ENCODE measurements at regions not wholly inside any gene's neighbourhood (a gene's known extent, or its start where the extent isn't known, plus 50 kb on each side); places are given as distances from the start of the nearest gene placed in this dataset.

- H3K9me3 ChIP-seq (ENCODE audit: control insufficient read depth, insufficient read depth, low read depth, low read length): no peaks in the 10 kb centered on the region
- POLR2A ChIA-PET: no interaction called here
- no peak overlapping the region for H3K4me3 ChIP-seq (ENCODE audit: low read depth, low read length)
- no peaks in the 10 kb centered on the region for H3K36me3 ChIP-seq (ENCODE audit: control insufficient read depth in 2 of 2, insufficient read depth in 1 of 2, low read length in 2 of 2)
- H3K4me1 ChIP-seq (ENCODE audit: control insufficient read depth, insufficient read depth, low read length): no peaks in the 10 kb centered on the region
- no peak overlapping the region for H3K27ac ChIP-seq (ENCODE audit: extremely low read depth, low read depth, low read length)
- TF ChIP-seq GLI4 (tag by site-specific recombination; IDR thresholded peaks at IDR 0.05) (no peak), IKZF3 (tag by site-specific recombination; IDR thresholded peaks at IDR 0.05) (no peak), KLF7 (tag by site-specific recombination; IDR thresholded peaks at IDR 0.05; ENCODE audit: borderline replicate concordance) (no peak)
- CTCF ChIA-PET: no interaction called here
These were observed 86.3 kb upstream of the ARHGEF26 start for GRCh38 chr3:154034797-154035330.

- no peak overlapping the region for H3K4me3 ChIP-seq (ENCODE audit: low read depth, low read length)
- TF ChIP-seq ZNF621 (tag by site-specific recombination; IDR thresholded peaks at IDR 0.05) (no peak), ZBTB7A (tag by site-specific recombination; IDR thresholded peaks at IDR 0.05; ENCODE audit: low read depth) (no peak), ZFHX2 (tag by site-specific recombination; conservative IDR thresholded peaks at IDR 0.05) (no peak), HOXD13 (CRISPR knock-in tag; IDR thresholded peaks at IDR 0.05; ENCODE audit: borderline replicate concordance) (no peak), ZNF626 (tag by site-specific recombination; IDR thresholded peaks at IDR 0.05) (no peak), ZNF10 (tag by site-specific recombination; IDR thresholded peaks at IDR 0.05) (no peak)
- TF ChIP-seq, protein P1, sequence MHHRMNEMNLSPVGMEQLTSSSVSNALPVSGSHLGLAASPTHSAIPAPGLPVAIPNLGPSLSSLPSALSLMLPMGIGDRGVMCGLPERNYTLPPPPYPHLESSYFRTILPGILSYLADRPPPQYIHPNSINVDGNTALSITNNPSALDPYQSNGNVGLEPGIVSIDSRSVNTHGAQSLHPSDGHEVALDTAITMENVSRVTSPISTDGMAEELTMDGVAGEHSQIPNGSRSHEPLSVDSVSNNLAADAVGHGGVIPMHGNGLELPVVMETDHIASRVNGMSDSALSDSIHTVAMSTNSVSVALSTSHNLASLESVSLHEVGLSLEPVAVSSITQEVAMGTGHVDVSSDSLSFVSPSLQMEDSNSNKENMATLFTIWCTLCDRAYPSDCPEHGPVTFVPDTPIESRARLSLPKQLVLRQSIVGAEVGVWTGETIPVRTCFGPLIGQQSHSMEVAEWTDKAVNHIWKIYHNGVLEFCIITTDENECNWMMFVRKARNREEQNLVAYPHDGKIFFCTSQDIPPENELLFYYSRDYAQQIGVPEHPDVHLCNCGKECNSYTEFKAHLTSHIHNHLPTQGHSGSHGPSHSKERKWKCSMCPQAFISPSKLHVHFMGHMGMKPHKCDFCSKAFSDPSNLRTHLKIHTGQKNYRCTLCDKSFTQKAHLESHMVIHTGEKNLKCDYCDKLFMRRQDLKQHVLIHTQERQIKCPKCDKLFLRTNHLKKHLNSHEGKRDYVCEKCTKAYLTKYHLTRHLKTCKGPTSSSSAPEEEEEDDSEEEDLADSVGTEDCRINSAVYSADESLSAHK (tag by site-specific recombination; IDR thresholded peaks at IDR 0.05): no peak
- TF ChIP-seq, protein P2, sequence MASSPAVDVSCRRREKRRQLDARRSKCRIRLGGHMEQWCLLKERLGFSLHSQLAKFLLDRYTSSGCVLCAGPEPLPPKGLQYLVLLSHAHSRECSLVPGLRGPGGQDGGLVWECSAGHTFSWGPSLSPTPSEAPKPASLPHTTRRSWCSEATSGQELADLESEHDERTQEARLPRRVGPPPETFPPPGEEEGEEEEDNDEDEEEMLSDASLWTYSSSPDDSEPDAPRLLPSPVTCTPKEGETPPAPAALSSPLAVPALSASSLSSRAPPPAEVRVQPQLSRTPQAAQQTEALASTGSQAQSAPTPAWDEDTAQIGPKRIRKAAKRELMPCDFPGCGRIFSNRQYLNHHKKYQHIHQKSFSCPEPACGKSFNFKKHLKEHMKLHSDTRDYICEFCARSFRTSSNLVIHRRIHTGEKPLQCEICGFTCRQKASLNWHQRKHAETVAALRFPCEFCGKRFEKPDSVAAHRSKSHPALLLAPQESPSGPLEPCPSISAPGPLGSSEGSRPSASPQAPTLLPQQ (tag by site-specific recombination; IDR thresholded peaks at IDR 0.05): no peak
- ChIA-PET CTCF (interaction anchor here (0.6 to 1.0 kb wide), 2 partner anchors 187 to 213 kb away, joined by 3 read pairs; no protein-coding TSS in a partner anchor), POLR2A (no interaction called here)
- no peak overlapping the region for H3K27ac ChIP-seq (ENCODE audit: extremely low read depth, low read depth, low read length)
- no peaks in the 10 kb centered on the region for H3K9me3 ChIP-seq (ENCODE audit: control insufficient read depth, insufficient read depth, low read depth, low read length)
- H3K4me1 ChIP-seq (ENCODE audit: control insufficient read depth, insufficient read depth, low read length): no peaks in the 10 kb centered on the region
- no peaks in the 10 kb centered on the region for H3K36me3 ChIP-seq (ENCODE audit: control insufficient read depth in 2 of 2, insufficient read depth in 1 of 2, low read length in 2 of 2)
These were observed 80.9 kb upstream of the ARHGEF26 start for GRCh38 chr3:154040283-154040682.

GRCh38 chr3:154044671-154045070, 76.5 kb upstream of the ARHGEF26 start:
- Histone ChIP-seq H3K36me3 (ENCODE audit: control insufficient read depth in 2 of 2, insufficient read depth in 1 of 2, low read length in 2 of 2) (no peaks in the 10 kb centered on the region), H3K9me3 (ENCODE audit: control insufficient read depth, insufficient read depth, low read depth, low read length) (no peaks in the 10 kb centered on the region), H3K4me3 (ENCODE audit: low read depth, low read length) (no peak overlapping the region), H3K4me1 (ENCODE audit: control insufficient read depth, insufficient read depth, low read length) (no peaks in the 10 kb centered on the region), H3K27ac (ENCODE audit: extremely low read depth, low read depth, low read length) (no peak overlapping the region)
- ChIA-PET CTCF (no interaction called here), POLR2A (no interaction called here)
- TF ChIP-seq ZNF747 (tag by site-specific recombination; IDR thresholded peaks at IDR 0.05): no peak
- TF ChIP-seq ZBTB10 (tag by site-specific recombination; IDR thresholded peaks at IDR 0.05): no peak
- no peak for TF ChIP-seq ZFP69B (tag by site-specific recombination; IDR thresholded peaks at IDR 0.05)
- TF ChIP-seq ZBTB20 (tag by site-specific recombination; IDR thresholded peaks at IDR 0.05): no peak
- no peak for TF ChIP-seq KLF1 (tag by site-specific recombination; IDR thresholded peaks at IDR 0.05)
- TF ChIP-seq, protein P3, sequence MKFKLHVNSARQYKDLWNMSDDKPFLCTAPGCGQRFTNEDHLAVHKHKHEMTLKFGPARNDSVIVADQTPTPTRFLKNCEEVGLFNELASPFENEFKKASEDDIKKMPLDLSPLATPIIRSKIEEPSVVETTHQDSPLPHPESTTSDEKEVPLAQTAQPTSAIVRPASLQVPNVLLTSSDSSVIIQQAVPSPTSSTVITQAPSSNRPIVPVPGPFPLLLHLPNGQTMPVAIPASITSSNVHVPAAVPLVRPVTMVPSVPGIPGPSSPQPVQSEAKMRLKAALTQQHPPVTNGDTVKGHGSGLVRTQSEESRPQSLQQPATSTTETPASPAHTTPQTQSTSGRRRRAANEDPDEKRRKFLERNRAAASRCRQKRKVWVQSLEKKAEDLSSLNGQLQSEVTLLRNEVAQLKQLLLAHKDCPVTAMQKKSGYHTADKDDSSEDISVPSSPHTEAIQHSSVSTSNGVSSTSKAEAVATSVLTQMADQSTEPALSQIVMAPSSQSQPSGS (tag by site-specific recombination; IDR thresholded peaks at IDR 0.05; ENCODE audit: low read depth): no peak
- no peak for TF ChIP-seq ZNF701 (tag by site-specific recombination; IDR thresholded peaks at IDR 0.05)
- TF ChIP-seq, protein P4, sequence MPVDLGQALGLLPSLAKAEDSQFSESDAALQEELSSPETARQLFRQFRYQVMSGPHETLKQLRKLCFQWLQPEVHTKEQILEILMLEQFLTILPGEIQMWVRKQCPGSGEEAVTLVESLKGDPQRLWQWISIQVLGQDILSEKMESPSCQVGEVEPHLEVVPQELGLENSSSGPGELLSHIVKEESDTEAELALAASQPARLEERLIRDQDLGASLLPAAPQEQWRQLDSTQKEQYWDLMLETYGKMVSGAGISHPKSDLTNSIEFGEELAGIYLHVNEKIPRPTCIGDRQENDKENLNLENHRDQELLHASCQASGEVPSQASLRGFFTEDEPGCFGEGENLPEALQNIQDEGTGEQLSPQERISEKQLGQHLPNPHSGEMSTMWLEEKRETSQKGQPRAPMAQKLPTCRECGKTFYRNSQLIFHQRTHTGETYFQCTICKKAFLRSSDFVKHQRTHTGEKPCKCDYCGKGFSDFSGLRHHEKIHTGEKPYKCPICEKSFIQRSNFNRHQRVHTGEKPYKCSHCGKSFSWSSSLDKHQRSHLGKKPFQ (tag by site-specific recombination; IDR thresholded peaks at IDR 0.05): no peak
- no peak for TF ChIP-seq GLIS2 (tag by site-specific recombination; IDR thresholded peaks at IDR 0.05)
- no peak for TF ChIP-seq ZFHX2 (tag by site-specific recombination; conservative IDR thresholded peaks at IDR 0.05)
- no peak for TF ChIP-seq GFI1B (tag by site-specific recombination; IDR thresholded peaks at IDR 0.05)
- no peak for TF ChIP-seq SALL2 (tag by site-specific recombination; IDR thresholded peaks at IDR 0.05; ENCODE audit: borderline replicate concordance)

Measured in HEK293 (cell line).